Peyer's patch (tissue), 4 donors: ENCODE measurements at regions not wholly inside any gene's neighbourhood (a gene's known extent, or its start where the extent isn't known, plus 50 kb on each side); places are given as distances from the start of the nearest gene placed in this dataset.

Experiments used
- CTCF ChIP-seq, 6 experiments: fragments of 450-650 bp in 4 of 6; fragments of 200-600 bp in 2 of 6; sonication (generic) in 1 of 6; IDR thresholded peaks; one replicate each; pipeline ENCODE4 v1.5.1; 2017 to 2019; ENCODE audit warnings: antibody characterized with exemption in 6 of 6, mild to moderate bottlenecking in 3 of 6, moderate library complexity in 1 of 6
- POLR2A ChIP-seq, 2 donors: fragments of 450-650 bp; IDR thresholded peaks; one replicate each; pipeline ENCODE4 v1.5.1; 2017; ENCODE audit warnings: antibody characterized with exemption in 2 of 2, mild to moderate bottlenecking in 2 of 2, moderate library complexity in 2 of 2

- TF ChIP-seq CTCF (IDR thresholded peaks at IDR 0.05) (no peak), POLR2A (IDR thresholded peaks at IDR 0.05) (no peak)
Measured at GRCh38 chr12:4171742-4172141, 101.8 kb upstream of the CCND2 start.
